ENCODE measurements at regions not wholly inside any gene's neighbourhood (a gene's known extent, or its start where the extent isn't known, plus 50 kb on each side); places are given as distances from the start of the nearest gene placed in this dataset.
A peak's percentile ranks its signal among the peaks of the same experiment; 100 is the strongest.

GRCh38 chr5:133796186-133796585 is 172.2 kb downstream of the C5orf15 start:
- BruUV-seq (replicated peaks), result no TSS peak
- Histone ChIP-seq H2AFZ (ENCODE audit: low read length) (no peak overlapping the region), H3K79me2 (ENCODE audit: insufficient read depth, low read depth, low read length) (no peaks in the 10 kb centered on the region), H4K20me1 (ENCODE audit: insufficient read depth, low read length) (no peaks in the 10 kb centered on the region), H3K4me2 (ENCODE audit: low read length) (no peak overlapping the region), H3K27ac (ENCODE audit: low read depth, low read length, poor library complexity, severe bottlenecking) (no peak overlapping the region), H3K36me3 (ENCODE audit: insufficient read depth, low read length) (no peaks in the 10 kb centered on the region), H3K4me1 (ENCODE audit: insufficient read depth, low read length, poor library complexity, severe bottlenecking) (peaks cover 9% of the 10 kb centered on the region), H3K9me3 (ENCODE audit: low read length) (no peaks in the 10 kb centered on the region), H3K4me3 (ENCODE audit: low read depth, low read length, poor library complexity, severe bottlenecking) (no peak overlapping the region), H3K9me2 (ENCODE audit: insufficient read depth, low read length) (no peaks in the 10 kb centered on the region)
- CTCF ChIA-PET (ENCODE audit: unreplicated experiment), result no interaction called here
- no peak for DNase-seq (ENCODE audit: low spot score)
- no peak for TF ChIP-seq EZH2phosphoT487 (IDR thresholded peaks at IDR 0.05; ENCODE audit: borderline replicate concordance, low read depth, low read length)
- no peak for TF ChIP-seq CTCF (conservative IDR thresholded peaks at IDR 0.05; ENCODE audit: low read length)
- POLR2A ChIA-PET, result interaction anchor here (0.9 kb wide), 1 partner anchor 672 kb away, joined by 3 read pairs; no protein-coding TSS in a partner anchor
- intact Hi-C loops (cut with micrococcal nuclease; ENCODE audit: unreplicated experiment), result no loop called here

GRCh38 chr5:133794771-133795415 is 173.5 kb downstream of the C5orf15 start:
- CTCF ChIA-PET (ENCODE audit: unreplicated experiment), result no interaction called here
- no peak overlapping the region for H3K27ac ChIP-seq (ENCODE audit: low read depth, low read length, poor library complexity, severe bottlenecking)
- no peaks in the 10 kb centered on the region for H3K9me3 ChIP-seq (ENCODE audit: low read length)
- no TSS peak for BruUV-seq (replicated peaks)
- no peak overlapping the region for H3K4me3 ChIP-seq (ENCODE audit: low read depth, low read length, poor library complexity, severe bottlenecking)
- no peak for TF ChIP-seq CTCF (conservative IDR thresholded peaks at IDR 0.05; ENCODE audit: low read length)
- TF ChIP-seq EZH2phosphoT487 (IDR thresholded peaks at IDR 0.05; ENCODE audit: borderline replicate concordance, low read depth, low read length), result no peak
- no peaks in the 10 kb centered on the region for H3K79me2 ChIP-seq (ENCODE audit: insufficient read depth, low read depth, low read length)
- H3K4me1 ChIP-seq (ENCODE audit: insufficient read depth, low read length, poor library complexity, severe bottlenecking), result peaks cover 9% of the 10 kb centered on the region
- DNase-seq (ENCODE audit: low spot score), result peak; percentile 27
- H3K9me2 ChIP-seq (ENCODE audit: insufficient read depth, low read length), result no peaks in the 10 kb centered on the region
- H3K4me2 ChIP-seq (ENCODE audit: low read length), result no peak overlapping the region
- H3K36me3 ChIP-seq (ENCODE audit: insufficient read depth, low read length), result no peaks in the 10 kb centered on the region
- POLR2A ChIA-PET, result no interaction called here
- no peak overlapping the region for H2AFZ ChIP-seq (ENCODE audit: low read length)
- intact Hi-C loops (cut with micrococcal nuclease; ENCODE audit: unreplicated experiment), result no loop called here
- no peaks in the 10 kb centered on the region for H4K20me1 ChIP-seq (ENCODE audit: insufficient read depth, low read length)

- no peaks in the 10 kb centered on the region for H4K20me1 ChIP-seq (ENCODE audit: insufficient read depth, low read length)
- H3K36me3 ChIP-seq (ENCODE audit: insufficient read depth, low read length), result no peaks in the 10 kb centered on the region
- H3K79me2 ChIP-seq (ENCODE audit: insufficient read depth, low read depth, low read length), result no peaks in the 10 kb centered on the region
- BruUV-seq (replicated peaks), result no TSS peak
- no peak overlapping the region for H3K4me3 ChIP-seq (ENCODE audit: low read depth, low read length, poor library complexity, severe bottlenecking)
- no peak for TF ChIP-seq EZH2phosphoT487 (IDR thresholded peaks at IDR 0.05; ENCODE audit: borderline replicate concordance, low read depth, low read length)
- TF ChIP-seq CTCF (conservative IDR thresholded peaks at IDR 0.05; ENCODE audit: low read length), result no peak
- CTCF ChIA-PET (ENCODE audit: unreplicated experiment), result no interaction called here
- no peak overlapping the region for H3K27ac ChIP-seq (ENCODE audit: low read depth, low read length, poor library complexity, severe bottlenecking)
- H2AFZ ChIP-seq (ENCODE audit: low read length), result no peak overlapping the region
- H3K9me2 ChIP-seq (ENCODE audit: insufficient read depth, low read length), result no peaks in the 10 kb centered on the region
- intact Hi-C loops (cut with micrococcal nuclease; ENCODE audit: unreplicated experiment), result no loop called here
- no peaks in the 10 kb centered on the region for H3K9me3 ChIP-seq (ENCODE audit: low read length)
- no peak overlapping the region for H3K4me2 ChIP-seq (ENCODE audit: low read length)
- DNase-seq (ENCODE audit: low spot score), result no peak
- H3K4me1 ChIP-seq (ENCODE audit: insufficient read depth, low read length, poor library complexity, severe bottlenecking), result peaks cover 9% of the 10 kb centered on the region
- POLR2A ChIA-PET, result no interaction called here
Observed at GRCh38 chr5:133793756-133794465, 174.5 kb downstream of the C5orf15 start.

Data from OCI-LY7 (cell line).